ENCODE measurements at regions not wholly inside any gene's neighbourhood (a gene's known extent, or its start where the extent isn't known, plus 50 kb on each side); places are given as distances from the start of the nearest gene placed in this dataset.

DNA sequence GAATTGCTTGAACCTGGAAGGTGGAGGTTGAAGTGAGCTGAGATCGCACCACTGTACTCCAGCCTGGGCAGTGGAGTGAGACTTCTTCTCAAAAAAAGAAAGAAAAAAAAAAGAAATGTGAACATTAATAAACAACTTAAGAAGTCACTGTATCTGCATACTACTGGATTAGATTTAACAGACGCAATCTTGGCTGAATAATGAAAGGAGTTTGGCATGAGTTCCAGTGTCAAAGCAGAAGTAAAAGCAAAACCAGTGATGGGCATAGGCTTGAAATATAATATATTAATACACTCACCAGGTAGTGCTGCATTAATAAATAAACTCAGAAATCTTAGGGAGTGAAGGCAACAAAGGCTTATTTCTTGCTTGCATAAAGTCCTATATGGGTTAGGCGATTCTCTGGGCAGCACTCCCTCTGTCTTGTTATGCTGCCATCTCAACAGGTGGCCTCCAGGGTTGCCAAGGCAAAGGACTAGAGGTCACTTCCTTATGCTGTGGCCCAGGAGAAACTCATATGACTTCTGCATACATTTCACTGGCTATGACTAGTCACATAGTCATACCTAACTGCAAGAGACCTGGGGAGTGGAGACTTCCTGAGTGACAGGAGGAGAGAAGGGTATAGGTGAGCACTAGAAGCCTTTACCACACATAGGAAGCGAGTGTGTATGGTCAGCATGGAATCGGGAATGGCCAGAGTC lies 296.2 kb upstream of the SPRED2 start:
- TF ChIP-seq, protein P1, sequence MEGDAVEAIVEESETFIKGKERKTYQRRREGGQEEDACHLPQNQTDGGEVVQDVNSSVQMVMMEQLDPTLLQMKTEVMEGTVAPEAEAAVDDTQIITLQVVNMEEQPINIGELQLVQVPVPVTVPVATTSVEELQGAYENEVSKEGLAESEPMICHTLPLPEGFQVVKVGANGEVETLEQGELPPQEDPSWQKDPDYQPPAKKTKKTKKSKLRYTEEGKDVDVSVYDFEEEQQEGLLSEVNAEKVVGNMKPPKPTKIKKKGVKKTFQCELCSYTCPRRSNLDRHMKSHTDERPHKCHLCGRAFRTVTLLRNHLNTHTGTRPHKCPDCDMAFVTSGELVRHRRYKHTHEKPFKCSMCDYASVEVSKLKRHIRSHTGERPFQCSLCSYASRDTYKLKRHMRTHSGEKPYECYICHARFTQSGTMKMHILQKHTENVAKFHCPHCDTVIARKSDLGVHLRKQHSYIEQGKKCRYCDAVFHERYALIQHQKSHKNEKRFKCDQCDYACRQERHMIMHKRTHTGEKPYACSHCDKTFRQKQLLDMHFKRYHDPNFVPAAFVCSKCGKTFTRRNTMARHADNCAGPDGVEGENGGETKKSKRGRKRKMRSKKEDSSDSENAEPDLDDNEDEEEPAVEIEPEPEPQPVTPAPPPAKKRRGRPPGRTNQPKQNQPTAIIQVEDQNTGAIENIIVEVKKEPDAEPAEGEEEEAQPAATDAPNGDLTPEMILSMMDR (IDR thresholded peaks at IDR 0.05; ENCODE audit: insufficient read depth, low read length), result no peak
- no peak for TF ChIP-seq REST (IDR thresholded peaks at IDR 0.05; ENCODE audit: insufficient replicate concordance, low read depth)

Data from HL-60 (cell line).